ENCODE measurements at regions not wholly inside any gene's neighbourhood (a gene's known extent, or its start where the extent isn't known, plus 50 kb on each side); places are given as distances from the start of the nearest gene placed in this dataset.

DNA sequence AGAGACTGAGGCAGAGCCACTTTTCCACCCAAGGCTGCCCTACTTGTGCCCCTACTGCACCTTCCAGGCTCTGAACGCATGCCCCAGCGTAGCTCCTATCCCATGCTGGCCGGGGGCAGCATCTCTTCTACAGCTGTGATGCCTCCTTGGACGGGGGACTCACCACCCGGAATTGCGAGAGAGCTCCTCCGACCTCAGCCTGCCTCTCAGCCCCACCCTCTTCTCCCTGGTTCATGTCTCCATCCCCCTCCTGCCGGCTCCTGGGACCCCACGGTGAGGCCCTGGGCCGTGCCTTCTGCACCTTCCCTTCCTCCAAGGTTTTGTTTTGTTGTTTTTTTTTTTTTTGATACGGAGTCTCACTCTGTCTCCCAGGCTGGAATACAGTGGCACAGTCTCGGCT, 112.4 kb downstream of the MICALL2 start:
- no peak for DNase-seq (ENCODE audit: low read depth)
- no peak overlapping the region for H3K4me3 ChIP-seq (ENCODE audit: low read depth, low read length)
- in situ Hi-C loops (cut with HindIII; ENCODE audit: low sequenced_read_pairs): no loop called here
- TF ChIP-seq, protein P1, sequence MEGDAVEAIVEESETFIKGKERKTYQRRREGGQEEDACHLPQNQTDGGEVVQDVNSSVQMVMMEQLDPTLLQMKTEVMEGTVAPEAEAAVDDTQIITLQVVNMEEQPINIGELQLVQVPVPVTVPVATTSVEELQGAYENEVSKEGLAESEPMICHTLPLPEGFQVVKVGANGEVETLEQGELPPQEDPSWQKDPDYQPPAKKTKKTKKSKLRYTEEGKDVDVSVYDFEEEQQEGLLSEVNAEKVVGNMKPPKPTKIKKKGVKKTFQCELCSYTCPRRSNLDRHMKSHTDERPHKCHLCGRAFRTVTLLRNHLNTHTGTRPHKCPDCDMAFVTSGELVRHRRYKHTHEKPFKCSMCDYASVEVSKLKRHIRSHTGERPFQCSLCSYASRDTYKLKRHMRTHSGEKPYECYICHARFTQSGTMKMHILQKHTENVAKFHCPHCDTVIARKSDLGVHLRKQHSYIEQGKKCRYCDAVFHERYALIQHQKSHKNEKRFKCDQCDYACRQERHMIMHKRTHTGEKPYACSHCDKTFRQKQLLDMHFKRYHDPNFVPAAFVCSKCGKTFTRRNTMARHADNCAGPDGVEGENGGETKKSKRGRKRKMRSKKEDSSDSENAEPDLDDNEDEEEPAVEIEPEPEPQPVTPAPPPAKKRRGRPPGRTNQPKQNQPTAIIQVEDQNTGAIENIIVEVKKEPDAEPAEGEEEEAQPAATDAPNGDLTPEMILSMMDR (IDR thresholded peaks at IDR 0.05; ENCODE audit: low read depth, low read length, missing control alignments): no peak

DNA sequence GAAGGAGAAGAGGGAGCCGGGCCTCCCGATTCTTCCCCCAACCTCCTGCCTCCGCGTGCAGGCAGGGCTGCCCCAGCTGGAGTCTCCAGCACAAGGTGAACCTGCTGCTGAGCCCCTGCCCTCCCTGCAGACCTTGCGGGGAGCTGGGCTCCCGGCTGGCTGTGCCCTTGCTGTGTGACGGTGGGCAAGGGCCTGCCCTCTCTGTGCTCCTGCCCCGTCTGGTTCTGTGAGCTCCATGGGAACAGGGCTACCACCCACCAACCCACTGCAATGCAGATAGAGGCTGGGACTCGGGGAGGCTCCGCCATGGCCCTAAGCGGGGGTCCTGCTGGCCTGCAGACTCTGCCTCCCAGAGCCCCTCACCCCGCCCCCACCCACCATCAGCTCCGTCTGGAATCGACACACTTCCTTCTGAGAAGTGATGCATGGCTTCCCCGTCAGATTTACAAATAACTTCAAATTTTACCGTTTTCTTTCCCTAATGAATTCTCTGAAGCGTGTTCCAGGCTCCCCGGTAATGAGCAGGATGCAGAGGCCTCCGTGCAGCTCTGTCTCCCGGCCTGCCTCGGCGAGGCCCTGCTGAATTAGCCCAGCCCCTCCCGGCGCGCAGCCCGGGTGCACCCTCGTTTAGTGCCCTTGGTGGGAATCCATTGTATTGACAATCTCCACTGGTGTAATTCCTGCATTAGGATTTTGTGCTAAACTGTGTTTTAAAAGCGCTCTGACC, 111.0 kb downstream of the MICALL2 start:
- no peak overlapping the region for H3K4me3 ChIP-seq (ENCODE audit: low read depth, low read length)
- no peak for DNase-seq (ENCODE audit: low read depth)
- TF ChIP-seq, protein P1 (IDR thresholded peaks at IDR 0.05; ENCODE audit: low read depth, low read length, missing control alignments): no peak
- in situ Hi-C loops (cut with HindIII; ENCODE audit: low sequenced_read_pairs): no loop called here

DNA sequence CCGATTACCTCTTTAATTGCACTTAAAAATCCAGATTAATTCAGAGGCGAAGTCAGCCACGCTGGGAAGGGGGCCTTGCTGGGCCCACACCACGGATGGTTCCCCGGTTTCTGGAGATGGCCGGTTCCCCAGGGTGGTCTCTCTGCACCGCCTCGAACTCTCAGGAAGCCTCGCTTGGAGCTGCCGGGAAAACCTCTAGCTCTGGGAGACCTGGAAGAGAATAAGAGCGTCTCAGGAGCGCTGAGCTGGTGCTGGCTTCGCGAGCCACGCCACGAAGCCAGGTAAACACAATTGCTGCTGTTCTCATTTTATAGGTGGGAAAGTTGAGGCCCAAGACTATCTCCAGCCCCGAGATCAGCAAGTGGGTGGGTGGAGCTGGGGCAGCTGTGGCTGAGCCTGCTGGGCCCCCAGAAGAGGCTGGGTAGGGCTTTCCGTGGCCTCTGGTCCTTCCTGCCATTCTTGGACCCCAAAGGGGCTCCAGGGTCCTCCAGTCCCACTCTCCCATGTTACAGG, 110.4 kb downstream of the MICALL2 start:
- H3K4me3 ChIP-seq (ENCODE audit: low read depth, low read length): no peak overlapping the region
- in situ Hi-C loops (cut with HindIII; ENCODE audit: low sequenced_read_pairs): no loop called here
- TF ChIP-seq, protein P1 (IDR thresholded peaks at IDR 0.05; ENCODE audit: low read depth, low read length, missing control alignments): no peak
- no peak for DNase-seq (ENCODE audit: low read depth)

DNA sequence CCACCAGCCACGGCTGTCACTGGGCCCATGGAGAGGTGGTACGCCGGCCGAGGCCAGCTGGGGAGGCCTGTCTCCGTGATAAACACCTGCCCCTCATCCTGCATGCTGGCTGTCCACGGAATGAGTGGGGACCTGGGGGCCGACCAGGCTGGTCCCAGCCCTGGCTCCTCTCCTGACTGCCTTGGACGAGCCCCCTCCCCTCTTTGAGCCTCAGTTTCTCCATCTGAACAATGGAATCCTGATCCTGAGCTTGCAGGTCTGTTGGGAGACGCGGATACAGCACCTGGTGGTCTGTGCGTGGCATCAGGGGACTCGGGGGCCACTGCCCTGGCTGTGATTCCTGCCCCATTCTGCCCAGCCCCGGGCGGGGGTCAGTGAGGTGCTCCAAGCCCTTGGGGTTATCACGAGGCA, 109.9 kb downstream of the MICALL2 start:
- DNase-seq (ENCODE audit: low read depth): no peak
- H3K4me3 ChIP-seq (ENCODE audit: low read depth, low read length): no peak overlapping the region
- in situ Hi-C loops (cut with HindIII; ENCODE audit: low sequenced_read_pairs): no loop called here
- TF ChIP-seq, protein P1 (IDR thresholded peaks at IDR 0.05; ENCODE audit: low read depth, low read length, missing control alignments): no peak

DNA sequence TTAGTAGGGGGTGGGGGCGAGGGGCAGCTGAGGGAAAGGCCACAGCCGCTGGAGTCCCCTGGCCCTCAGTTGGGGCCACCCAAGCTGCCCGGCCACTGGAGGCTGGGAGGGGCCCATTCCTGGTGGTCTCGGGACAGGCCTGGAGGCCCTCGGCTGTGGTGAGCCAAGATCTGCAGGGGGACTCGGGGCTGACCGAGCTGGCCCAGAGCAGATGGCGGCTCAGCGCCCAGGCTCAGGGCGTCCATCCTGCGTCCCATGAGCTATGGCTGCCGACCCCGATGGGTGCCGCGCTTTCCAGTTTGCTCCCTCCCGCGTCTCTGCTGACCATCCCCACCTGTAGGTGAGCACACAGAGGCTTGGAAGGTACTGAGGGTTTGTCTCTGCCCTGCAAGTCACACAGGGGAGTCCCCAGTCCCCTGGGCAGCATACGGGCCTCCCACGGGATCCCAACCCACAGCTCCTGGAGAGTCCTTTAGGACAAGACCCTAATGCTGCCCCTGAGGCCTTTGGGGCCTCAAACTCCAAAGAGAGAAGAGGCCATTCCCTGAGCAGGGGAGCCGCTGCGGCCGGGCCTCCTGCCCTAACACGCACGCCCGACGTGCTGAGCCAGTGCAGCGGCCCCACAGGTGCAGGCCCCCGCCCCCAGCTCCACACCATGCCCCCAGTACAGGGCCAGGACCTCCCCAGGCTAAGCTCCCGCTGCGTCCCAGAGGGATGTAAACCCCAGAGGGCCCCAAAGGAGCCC, 107.2 kb downstream of the MICALL2 start:
- H3K4me3 ChIP-seq (ENCODE audit: low read depth, low read length): no peak overlapping the region
- DNase-seq (ENCODE audit: low read depth): no peak
- in situ Hi-C loops (cut with HindIII; ENCODE audit: low sequenced_read_pairs): no loop called here
- TF ChIP-seq, protein P1 (IDR thresholded peaks at IDR 0.05; ENCODE audit: low read depth, low read length, missing control alignments): no peak

DNA sequence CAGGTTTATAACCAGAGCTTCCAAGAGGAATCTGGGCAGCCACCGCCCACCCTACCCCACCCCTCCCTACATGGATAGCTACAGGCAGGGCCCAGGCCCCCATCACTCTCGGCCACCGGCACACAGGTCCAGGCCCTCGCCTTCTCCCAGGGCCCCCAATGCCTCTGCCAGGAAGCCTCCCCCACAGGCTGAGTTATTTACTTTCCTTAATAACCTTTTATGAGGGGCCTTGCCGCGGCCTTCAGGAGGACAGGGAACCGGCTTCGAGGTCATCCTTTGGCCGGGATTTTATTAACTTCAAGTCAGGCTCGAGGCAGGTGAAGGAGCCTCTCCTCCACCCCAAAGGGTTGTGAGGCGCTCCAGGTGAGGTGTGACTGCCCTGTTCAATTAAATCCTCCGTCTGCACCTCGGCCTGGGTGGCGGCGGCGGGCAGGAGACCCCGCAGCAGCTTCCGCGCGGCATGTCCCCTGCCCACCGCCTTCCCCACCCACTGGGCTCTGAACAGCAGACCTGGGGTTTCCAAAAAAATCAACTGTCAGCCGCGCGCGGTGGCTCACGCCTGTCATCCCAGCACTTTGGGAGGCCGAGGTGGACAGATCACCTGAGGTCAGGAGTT, 106.5 kb downstream of the MICALL2 start:
- TF ChIP-seq, protein P1 (IDR thresholded peaks at IDR 0.05; ENCODE audit: low read depth, low read length, missing control alignments): no peak
- DNase-seq (ENCODE audit: low read depth): no peak
- in situ Hi-C loops (cut with HindIII; ENCODE audit: low sequenced_read_pairs): no loop called here
- no peak overlapping the region for H3K4me3 ChIP-seq (ENCODE audit: low read depth, low read length)
